Activated T-cell treated with anti-CD3 and anti-CD28 coated beads for 48 hours (primary cell): ENCODE measurements at regions not wholly inside any gene's neighbourhood (a gene's known extent, or its start where the extent isn't known, plus 50 kb on each side); places are given as distances from the start of the nearest gene placed in this dataset.

ENCODE experiments used
- DNase-seq: peaks from one replicate; pipeline ENCODE4 v3.0.0-alpha.2; 2020; ENCODE audit warnings: low read depth

GRCh38 chr14:39977198-39977597 is 545.0 kb upstream of the FBXO33 start:
- DNase-seq = no peak

- no peak for DNase-seq
Measured at GRCh38 chr14:39974036-39974435, 541.8 kb upstream of the FBXO33 start.

- DNase-seq = no peak
Measured at GRCh38 chr14:39972704-39973103, 540.5 kb upstream of the FBXO33 start.

GRCh38 chr14:39967885-39968284 is 535.7 kb upstream of the FBXO33 start:
- no peak for DNase-seq

GRCh38 chr14:39957987-39958386 is 525.8 kb upstream of the FBXO33 start:
- no peak for DNase-seq

GRCh38 chr14:39957290-39957689 is 525.1 kb upstream of the FBXO33 start:
- DNase-seq = no peak

- DNase-seq = no peak
Measured at GRCh38 chr14:39956372-39956771, 524.1 kb upstream of the FBXO33 start.

- DNase-seq = no peak
Measured at GRCh38 chr14:39948235-39948634, 516.0 kb upstream of the FBXO33 start.

- DNase-seq = no peak
Measured at GRCh38 chr14:39946807-39947206, 514.6 kb upstream of the FBXO33 start.

GRCh38 chr14:39939023-39939422 is 506.8 kb upstream of the FBXO33 start:
- no peak for DNase-seq

GRCh38 chr14:39912192-39913100 is 480.2 kb upstream of the FBXO33 start:
- DNase-seq = peak; percentile 2

- DNase-seq = no peak
Measured at GRCh38 chr14:39897657-39898056, 465.4 kb upstream of the FBXO33 start.

GRCh38 chr14:39890026-39890425 is 457.8 kb upstream of the FBXO33 start:
- no peak for DNase-seq

GRCh38 chr14:39884091-39884490 is 451.9 kb upstream of the FBXO33 start:
- no peak for DNase-seq

GRCh38 chr14:39880965-39881364 is 448.7 kb upstream of the FBXO33 start:
- no peak for DNase-seq

GRCh38 chr14:39880106-39880695 is 448.0 kb upstream of the FBXO33 start:
- DNase-seq = no peak

- DNase-seq = no peak
Measured at GRCh38 chr14:39877577-39878190, 445.5 kb upstream of the FBXO33 start.

- DNase-seq = no peak
Measured at GRCh38 chr14:39876916-39877315, 444.7 kb upstream of the FBXO33 start.

GRCh38 chr14:39875028-39875427 is 442.8 kb upstream of the FBXO33 start:
- DNase-seq = no peak

- no peak for DNase-seq
Measured at GRCh38 chr14:39873791-39874190, 441.6 kb upstream of the FBXO33 start.

GRCh38 chr14:39868949-39869348 is 436.7 kb upstream of the FBXO33 start:
- DNase-seq = no peak

GRCh38 chr14:39868251-39868650 is 436.0 kb upstream of the FBXO33 start:
- DNase-seq = no peak

- DNase-seq = no peak
Measured at GRCh38 chr14:39863441-39863840, 431.2 kb upstream of the FBXO33 start.
